HepG2 (cell line): ENCODE measurements at regions not wholly inside any gene's neighbourhood (a gene's known extent, or its start where the extent isn't known, plus 50 kb on each side); places are given as distances from the start of the nearest gene placed in this dataset.

Source experiments
- ELF3 ChIP-seq: IDR thresholded peaks from 2 replicates; pipeline ENCODE4 v1.6.1; 2016; ENCODE audit warnings: missing genetic modification reagents, missing compliant biosample characterization
- TERF1 ChIP-seq: sonication (generic); formaldehyde crosslinking; IDR thresholded peaks from 2 replicates; pipeline ENCODE4 v1.8.0; 2022; ENCODE audit warnings: mild to moderate bottlenecking, missing genetic modification reagents, moderate library complexity
- THYN1 ChIP-seq: sonication (generic); formaldehyde crosslinking; IDR thresholded peaks from 2 replicates; pipeline ENCODE4 v1.8.1; 2023; ENCODE audit warnings: low read depth, mild to moderate bottlenecking, moderate library complexity, missing genetic modification reagents, borderline replicate concordance
- ZFP62 ChIP-seq: sonication (generic); formaldehyde crosslinking; IDR thresholded peaks from 2 replicates; pipeline ENCODE4 v1.4.0; 2020; ENCODE audit warnings: missing genetic modification reagents
- ZNF367 ChIP-seq: sonication (generic); formaldehyde crosslinking; IDR thresholded peaks from 2 replicates; pipeline ENCODE4 v1.4.0; 2020; ENCODE audit warnings: missing genetic modification reagents, borderline replicate concordance
- ZXDC ChIP-seq: sonication (generic); formaldehyde crosslinking; IDR thresholded peaks from 2 replicates; pipeline ENCODE4 v1.5.0; 2020; ENCODE audit warnings: mild to moderate bottlenecking, missing genetic modification reagents
- TF ChIP-seq, protein P1 (sequence below): sonication (generic); formaldehyde crosslinking; IDR thresholded peaks from 2 replicates; pipeline ENCODE4 v1.8.1; 2022; ENCODE audit warnings: low read depth, mild to moderate bottlenecking, missing genetic modification reagents
- TF ChIP-seq, protein P2 (sequence below): sonication (generic); formaldehyde crosslinking; IDR thresholded peaks from 2 replicates; pipeline ENCODE4 v1.8.1; 2023; ENCODE audit warnings: mild to moderate bottlenecking, missing genetic modification reagents, borderline replicate concordance

GRCh38 chr5:28961816-28962215 lies 1923.4 kb upstream of the CDH9 start (continued):
- TF ChIP-seq ZXDC (CRISPR knock-in tag) (no peak), ELF3 (CRISPR knock-in tag) (no peak), ZNF367 (no peak), ZFP62 (CRISPR knock-in tag) (no peak), TERF1 (no peak), THYN1 (CRISPR knock-in tag) (no peak)
- TF ChIP-seq, protein P1, sequence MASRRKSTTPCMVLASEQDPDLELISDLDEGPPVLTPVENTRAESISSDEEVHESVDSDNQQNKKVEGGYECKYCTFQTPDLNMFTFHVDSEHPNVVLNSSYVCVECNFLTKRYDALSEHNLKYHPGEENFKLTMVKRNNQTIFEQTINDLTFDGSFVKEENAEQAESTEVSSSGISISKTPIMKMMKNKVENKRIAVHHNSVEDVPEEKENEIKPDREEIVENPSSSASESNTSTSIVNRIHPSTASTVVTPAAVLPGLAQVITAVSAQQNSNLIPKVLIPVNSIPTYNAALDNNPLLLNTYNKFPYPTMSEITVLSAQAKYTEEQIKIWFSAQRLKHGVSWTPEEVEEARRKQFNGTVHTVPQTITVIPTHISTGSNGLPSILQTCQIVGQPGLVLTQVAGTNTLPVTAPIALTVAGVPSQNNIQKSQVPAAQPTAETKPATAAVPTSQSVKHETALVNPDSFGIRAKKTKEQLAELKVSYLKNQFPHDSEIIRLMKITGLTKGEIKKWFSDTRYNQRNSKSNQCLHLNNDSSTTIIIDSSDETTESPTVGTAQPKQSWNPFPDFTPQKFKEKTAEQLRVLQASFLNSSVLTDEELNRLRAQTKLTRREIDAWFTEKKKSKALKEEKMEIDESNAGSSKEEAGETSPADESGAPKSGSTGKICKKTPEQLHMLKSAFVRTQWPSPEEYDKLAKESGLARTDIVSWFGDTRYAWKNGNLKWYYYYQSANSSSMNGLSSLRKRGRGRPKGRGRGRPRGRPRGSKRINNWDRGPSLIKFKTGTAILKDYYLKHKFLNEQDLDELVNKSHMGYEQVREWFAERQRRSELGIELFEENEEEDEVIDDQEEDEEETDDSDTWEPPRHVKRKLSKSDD (CRISPR knock-in tag) = no peak
- TF ChIP-seq, protein P2, sequence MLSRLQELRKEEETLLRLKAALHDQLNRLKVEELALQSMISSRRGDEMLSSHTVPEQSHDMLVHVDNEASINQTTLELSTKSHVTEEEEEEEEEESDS = no peak
